Lung (tissue), 11 donors: ENCODE measurements at regions not wholly inside any gene's neighbourhood (a gene's known extent, or its start where the extent isn't known, plus 50 kb on each side); places are given as distances from the start of the nearest gene placed in this dataset.

ENCODE experiments used
- ATAC-seq: fragments of 200-7000 bp; cut with Tn5 transposase; one replicate; pipeline ENCODE4 v1.9.1; 2020; ENCODE audit warnings: moderate number of reproducible peaks; ENCODE audit not compliant: insufficient read depth, low FRiP score
- DNase-seq, 3 donors: peaks; one replicate each; pipeline ENCODE4 v3.0.0-alpha.2; 2013 to 2017
- H3K27ac ChIP-seq, 2 donors: one replicate each; pipeline ENCODE4 v1.5.1; 2013; ENCODE audit warnings: mild to moderate bottlenecking in 2 of 2, moderate library complexity in 2 of 2, control low read depth in 1 of 2, inconsistent platforms in 1 of 2, low read depth in 1 of 2, low read length in 1 of 2
- H3K27me3 ChIP-seq, 3 donors: one replicate each; pipeline ENCODE4 v1.5.1; 2013; ENCODE audit warnings: low read length in 2 of 3; ENCODE audit not compliant: control insufficient read depth in 3 of 3, insufficient read depth in 3 of 3
- H3K36me3 ChIP-seq, 4 donors: one replicate each; pipeline ENCODE4 v1.5.1; 2013; ENCODE audit warnings: low read length in 4 of 4, mild to moderate bottlenecking in 1 of 4, moderate library complexity in 1 of 4; ENCODE audit not compliant: control insufficient read depth in 4 of 4, insufficient read depth in 4 of 4
- H3K4me1 ChIP-seq, 5 donors: one replicate each; pipeline ENCODE4 v1.5.1; 2013; ENCODE audit warnings: low read length in 5 of 5, mild to moderate bottlenecking in 2 of 5, moderate library complexity in 1 of 5; ENCODE audit not compliant: control insufficient read depth in 5 of 5, insufficient read depth in 5 of 5
- H3K4me3 ChIP-seq: one replicate; pipeline ENCODE4 v1.5.1; 2013; ENCODE audit warnings: mild to moderate bottlenecking, control low read depth, moderate library complexity
- H3K9ac ChIP-seq, 2 donors: one replicate each; pipeline ENCODE4 v1.5.1; 2013; ENCODE audit warnings: low read length in 2 of 2, control low read depth in 1 of 2; ENCODE audit not compliant: insufficient read depth in 1 of 2
- H3K9me3 ChIP-seq, 4 donors: one replicate each; pipeline ENCODE4 v1.5.1; 2013; ENCODE audit warnings: low read length in 3 of 4, mild to moderate bottlenecking in 1 of 4, moderate library complexity in 1 of 4; ENCODE audit not compliant: control insufficient read depth in 4 of 4, insufficient read depth in 3 of 4
- CTCF ChIP-seq: IDR thresholded peaks from 2 replicates; pipeline ENCODE4 v1.5.1; 2012; ENCODE audit warnings: mild to moderate bottlenecking; ENCODE audit errors: control extremely low read depth, extremely low read depth
- WGBS, 2 donors: extraction: QIAGEN DNeasy Blood & Tissue Kit; methylation state at CpG; one replicate each; pipeline ENCODE4 v1.1.7; 2013; 5-methylcytosine and 5-hydroxymethylcytosine counted together
- donor health status: control.
- donor health status: control.
- donor health status: Bipolar disorder and iron deficiency.
- donor health status: healthy.
- donor health status: DM: yes; HTN: yes; CAD: no.

DNA sequence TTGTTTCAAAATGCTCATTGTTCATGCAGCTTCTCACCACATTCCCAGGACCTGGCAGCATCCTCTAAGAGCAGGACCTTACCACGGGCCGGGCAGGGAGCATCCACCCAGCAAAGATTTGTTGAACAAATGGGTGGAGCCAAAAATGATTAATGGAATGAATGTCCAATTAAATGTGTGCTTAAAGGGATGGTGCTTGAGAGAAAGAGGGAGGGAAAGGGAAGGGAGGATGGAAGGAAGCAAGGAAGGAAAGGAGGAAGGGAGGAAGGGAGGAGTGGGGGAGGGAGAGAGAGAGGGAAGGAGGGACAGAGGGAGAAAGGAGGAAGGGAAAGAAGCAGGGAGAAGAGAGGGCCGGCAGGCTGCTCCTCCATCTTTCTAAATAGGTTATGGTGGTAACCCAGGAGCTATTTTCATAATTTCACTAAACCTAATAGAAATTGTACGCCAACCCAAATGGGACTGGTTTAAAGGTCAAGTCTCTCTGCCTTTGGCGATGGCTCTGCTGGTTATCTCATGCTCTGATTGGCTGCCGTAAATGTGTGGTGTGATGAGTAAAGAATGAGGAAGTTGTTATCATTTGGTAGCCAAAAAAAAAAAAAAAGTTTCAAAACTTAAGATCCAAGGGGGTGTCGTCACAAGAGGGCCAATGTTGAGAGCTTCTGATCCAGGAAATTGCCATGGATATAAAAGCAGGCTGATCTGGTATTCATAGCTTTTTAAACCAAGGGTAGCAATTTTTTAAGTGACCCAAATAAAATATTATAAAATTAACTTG is 126.7 kb upstream of the FOXF1 start:
- H3K27me3 ChIP-seq: peaks cover 0 to 4% (median 0%) of the 10 kb centered on the region in 3 donors
- H3K4me1 ChIP-seq: peaks cover 0 to 27% (median 6%) of the 10 kb centered on the region in 5 donors
- H3K9ac ChIP-seq: peak overlapping the region in 1 of 2 donors; percentile 10
- no peak overlapping the region for H3K4me3 ChIP-seq
- H3K27ac ChIP-seq: peak overlapping the region in 1 of 2 donors; percentile 39
- WGBS, 2 donors: 39 to 45% methylated on average over 7 of the region's 7 CpGs
- ATAC-seq (peak; percentile 31), DNase-seq (peak; percentile 61 to 79 (median 75))
- H3K36me3 ChIP-seq: no peaks in the 10 kb centered on the region
- peaks cover 0 to 6% (median 0%) of the 10 kb centered on the region in 4 donors for H3K9me3 ChIP-seq
- no peak for TF ChIP-seq CTCF

GRCh38 chr16:86384263-86384649 is 126.1 kb upstream of the FOXF1 start:
- 78 to 87% methylated on average over 9 of the region's 9 CpGs for WGBS, 2 donors

DNA sequence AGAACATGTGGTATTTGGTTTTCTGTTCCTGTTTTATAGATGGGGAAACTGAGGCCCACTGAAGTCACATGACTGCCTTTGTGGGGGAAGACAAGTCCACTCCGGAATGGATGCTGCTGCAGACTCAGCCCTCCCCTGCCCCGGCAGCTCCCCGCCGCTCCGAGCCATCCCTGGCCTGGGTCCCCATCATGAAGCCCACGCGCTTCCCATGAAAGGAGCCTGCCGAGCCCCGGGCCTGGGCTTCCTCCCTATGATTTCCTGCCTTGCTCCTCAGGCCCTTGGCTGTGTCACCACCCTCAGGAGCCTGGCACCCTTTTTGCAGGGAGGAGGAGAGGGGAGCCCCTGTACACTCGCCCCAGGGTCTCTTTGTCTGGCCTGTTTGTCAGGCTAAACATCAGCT is 125.3 kb upstream of the FOXF1 start:
- ATAC-seq: no peak
- no peaks in the 10 kb centered on the region for H3K36me3 ChIP-seq
- H3K9me3 ChIP-seq: peaks cover 0 to 6% (median 0%) of the 10 kb centered on the region in 4 donors
- peaks cover 0 to 28% (median 10%) of the 10 kb centered on the region in 5 donors for H3K4me1 ChIP-seq
- peaks cover 0 to 4% (median 2%) of the 10 kb centered on the region in 3 donors for H3K27me3 ChIP-seq
- no peak overlapping the region for H3K27ac ChIP-seq
- WGBS, 2 donors: 81 to 82% methylated on average over 10 of the region's 10 CpGs
- no peak for TF ChIP-seq CTCF
- no peak for DNase-seq
- no peak overlapping the region for H3K9ac ChIP-seq
- no peak overlapping the region for H3K4me3 ChIP-seq

More at GRCh38 chr16:86384263-86384649, 126.1 kb upstream of the FOXF1 start:
- no peaks in the 10 kb centered on the region for H3K36me3 ChIP-seq
- H3K9ac ChIP-seq: peak overlapping the region in 1 of 2 donors; percentile 10
- no peak for TF ChIP-seq CTCF
- peaks cover 0 to 28% (median 7%) of the 10 kb centered on the region in 5 donors for H3K4me1 ChIP-seq
- ATAC-seq (no peak), DNase-seq (no peak)
- peak overlapping the region in 1 of 2 donors; percentile 46 for H3K27ac ChIP-seq
- no peak overlapping the region for H3K4me3 ChIP-seq
- H3K9me3 ChIP-seq: peaks cover 0 to 6% (median 0%) of the 10 kb centered on the region in 4 donors
- peaks cover 0 to 4% (median 2%) of the 10 kb centered on the region in 3 donors for H3K27me3 ChIP-seq
